ENCODE measurements at regions not wholly inside any gene's neighbourhood (a gene's known extent, or its start where the extent isn't known, plus 50 kb on each side); places are given as distances from the start of the nearest gene placed in this dataset.

DNA sequence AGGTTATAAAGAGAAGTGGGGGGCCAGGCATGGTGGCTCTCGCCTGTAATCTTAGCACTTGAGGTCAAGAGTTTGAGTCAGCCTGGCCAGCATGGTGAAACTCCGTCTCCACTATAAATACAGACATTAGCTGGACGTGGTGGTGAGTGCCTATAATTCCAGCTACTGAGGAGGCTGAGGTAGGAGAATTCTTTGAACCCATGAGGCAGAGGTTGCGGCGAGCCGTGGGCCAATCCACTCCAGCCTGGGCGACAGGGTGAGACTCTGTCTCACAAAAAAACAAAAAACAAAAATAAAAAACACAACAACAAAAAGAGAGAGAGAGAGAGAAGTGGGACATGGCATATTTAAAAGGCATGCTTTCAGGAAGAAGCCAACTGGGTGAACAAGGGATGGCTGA, 80.1 kb upstream of the CARD18 start:
- TF ChIP-seq, protein P1, sequence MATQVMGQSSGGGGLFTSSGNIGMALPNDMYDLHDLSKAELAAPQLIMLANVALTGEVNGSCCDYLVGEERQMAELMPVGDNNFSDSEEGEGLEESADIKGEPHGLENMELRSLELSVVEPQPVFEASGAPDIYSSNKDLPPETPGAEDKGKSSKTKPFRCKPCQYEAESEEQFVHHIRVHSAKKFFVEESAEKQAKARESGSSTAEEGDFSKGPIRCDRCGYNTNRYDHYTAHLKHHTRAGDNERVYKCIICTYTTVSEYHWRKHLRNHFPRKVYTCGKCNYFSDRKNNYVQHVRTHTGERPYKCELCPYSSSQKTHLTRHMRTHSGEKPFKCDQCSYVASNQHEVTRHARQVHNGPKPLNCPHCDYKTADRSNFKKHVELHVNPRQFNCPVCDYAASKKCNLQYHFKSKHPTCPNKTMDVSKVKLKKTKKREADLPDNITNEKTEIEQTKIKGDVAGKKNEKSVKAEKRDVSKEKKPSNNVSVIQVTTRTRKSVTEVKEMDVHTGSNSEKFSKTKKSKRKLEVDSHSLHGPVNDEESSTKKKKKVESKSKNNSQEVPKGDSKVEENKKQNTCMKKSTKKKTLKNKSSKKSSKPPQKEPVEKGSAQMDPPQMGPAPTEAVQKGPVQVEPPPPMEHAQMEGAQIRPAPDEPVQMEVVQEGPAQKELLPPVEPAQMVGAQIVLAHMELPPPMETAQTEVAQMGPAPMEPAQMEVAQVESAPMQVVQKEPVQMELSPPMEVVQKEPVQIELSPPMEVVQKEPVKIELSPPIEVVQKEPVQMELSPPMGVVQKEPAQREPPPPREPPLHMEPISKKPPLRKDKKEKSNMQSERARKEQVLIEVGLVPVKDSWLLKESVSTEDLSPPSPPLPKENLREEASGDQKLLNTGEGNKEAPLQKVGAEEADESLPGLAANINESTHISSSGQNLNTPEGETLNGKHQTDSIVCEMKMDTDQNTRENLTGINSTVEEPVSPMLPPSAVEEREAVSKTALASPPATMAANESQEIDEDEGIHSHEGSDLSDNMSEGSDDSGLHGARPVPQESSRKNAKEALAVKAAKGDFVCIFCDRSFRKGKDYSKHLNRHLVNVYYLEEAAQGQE (IDR thresholded peaks at IDR 0.05; ENCODE audit: insufficient read depth in 1 of 2, low read depth in 2 of 2, low read length in 2 of 2): no peak
- TF ChIP-seq POLR2AphosphoS5 (IDR thresholded peaks at IDR 0.05; ENCODE audit: low read depth, low read length) (no peak), SIN3A (IDR thresholded peaks at IDR 0.05; ENCODE audit: borderline replicate concordance, insufficient read depth, low read length) (no peak)

Data from PFSK-1 (cell line).